GM19372 (cell line): ENCODE measurements at regions not wholly inside any gene's neighbourhood (a gene's known extent, or its start where the extent isn't known, plus 50 kb on each side); places are given as distances from the start of the nearest gene placed in this dataset.
"Not testable (repeated sequence)": the region's sequence is repeated elsewhere in the genome, so short reads cannot be mapped to it uniquely, and the experiment has no call there.

Experiments used
- ATAC-seq: cut with Tn5 transposase; IDR thresholded peaks from one replicate; pipeline ENCODE4 v1.9.1; 2021; ENCODE audit warnings: mild to moderate bottlenecking, low read depth, moderate library complexity; ENCODE audit not compliant: unreplicated experiment

DNA sequence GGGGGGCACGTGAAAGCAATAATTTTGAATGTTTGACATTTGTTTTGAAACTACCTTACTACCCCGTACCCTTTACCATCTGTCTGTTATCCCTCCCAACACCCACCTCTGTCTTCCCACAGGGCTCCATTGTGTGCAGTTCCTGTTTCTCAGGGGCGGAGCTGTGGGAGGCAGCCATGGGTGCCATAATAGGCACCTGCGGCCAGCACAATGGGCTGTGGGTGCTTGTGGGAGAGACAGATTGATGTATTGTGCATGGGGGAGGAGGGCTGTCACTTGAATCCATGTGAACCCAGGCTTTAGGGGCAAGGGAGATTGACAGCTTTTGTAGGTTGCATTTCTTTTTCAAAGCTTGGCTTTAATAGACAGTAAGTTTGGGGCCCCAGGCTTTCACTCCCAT, 122.6 kb upstream of the CXorf66 start:
- no peak for ATAC-seq

DNA sequence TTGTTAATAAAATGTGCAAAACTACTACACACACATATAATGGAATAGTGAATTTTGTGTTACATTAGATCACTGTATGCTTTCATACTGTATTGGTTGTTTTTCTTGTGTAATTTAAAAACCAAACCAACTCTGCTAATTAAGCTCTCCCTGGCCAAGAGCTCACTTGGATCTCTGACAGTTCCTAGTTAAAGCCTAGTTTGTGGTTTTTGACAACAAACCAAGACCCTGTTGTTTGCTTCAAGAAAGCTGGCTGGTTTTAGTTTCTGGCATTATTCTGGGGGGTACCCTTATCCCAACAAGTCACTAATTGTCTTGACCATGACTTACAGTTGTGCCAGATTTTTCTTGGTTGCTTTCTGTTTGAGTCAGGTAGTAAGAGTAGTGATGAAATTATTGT, 121.4 kb upstream of the CXorf66 start:
- no peak for ATAC-seq

DNA sequence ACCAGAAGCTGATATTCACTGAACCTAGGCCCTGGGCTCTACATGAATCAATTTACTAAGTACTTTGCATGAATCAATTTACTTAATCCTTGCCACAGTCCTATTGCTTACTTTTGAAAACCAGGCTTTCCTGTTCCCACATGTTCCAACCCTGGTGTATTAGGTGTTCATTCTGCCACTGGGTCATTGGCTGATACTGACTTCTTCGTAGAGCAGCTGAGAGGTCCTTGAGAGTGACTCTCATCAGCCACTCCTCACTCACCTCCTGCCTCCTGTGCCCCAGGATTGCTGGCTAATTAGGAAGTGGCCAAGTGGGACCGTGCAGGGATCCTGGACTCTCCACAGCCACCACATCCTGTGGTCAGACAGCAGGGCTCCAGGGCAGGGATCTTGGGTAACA, 109.5 kb upstream of the CXorf66 start:
- ATAC-seq, result not testable (repeated sequence)

DNA sequence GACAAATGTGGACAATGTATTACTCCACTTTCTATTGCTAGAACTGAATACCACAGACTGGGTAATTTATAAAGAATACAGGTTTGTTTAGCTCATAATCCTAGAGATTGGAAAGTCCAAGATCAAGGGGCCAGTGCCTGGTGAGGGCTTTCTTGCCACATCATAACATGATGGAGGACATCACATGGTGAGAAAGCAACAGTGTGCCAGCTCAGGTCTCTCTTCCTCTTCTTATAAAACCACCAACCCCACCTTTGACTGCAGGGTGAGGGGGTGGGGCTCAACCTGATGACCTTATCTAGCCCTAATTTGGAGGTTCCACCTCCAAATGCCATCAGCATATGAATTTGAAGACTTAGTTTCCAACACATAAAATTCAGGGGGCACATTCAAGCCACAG, 105.7 kb upstream of the CXorf66 start:
- no peak for ATAC-seq

DNA sequence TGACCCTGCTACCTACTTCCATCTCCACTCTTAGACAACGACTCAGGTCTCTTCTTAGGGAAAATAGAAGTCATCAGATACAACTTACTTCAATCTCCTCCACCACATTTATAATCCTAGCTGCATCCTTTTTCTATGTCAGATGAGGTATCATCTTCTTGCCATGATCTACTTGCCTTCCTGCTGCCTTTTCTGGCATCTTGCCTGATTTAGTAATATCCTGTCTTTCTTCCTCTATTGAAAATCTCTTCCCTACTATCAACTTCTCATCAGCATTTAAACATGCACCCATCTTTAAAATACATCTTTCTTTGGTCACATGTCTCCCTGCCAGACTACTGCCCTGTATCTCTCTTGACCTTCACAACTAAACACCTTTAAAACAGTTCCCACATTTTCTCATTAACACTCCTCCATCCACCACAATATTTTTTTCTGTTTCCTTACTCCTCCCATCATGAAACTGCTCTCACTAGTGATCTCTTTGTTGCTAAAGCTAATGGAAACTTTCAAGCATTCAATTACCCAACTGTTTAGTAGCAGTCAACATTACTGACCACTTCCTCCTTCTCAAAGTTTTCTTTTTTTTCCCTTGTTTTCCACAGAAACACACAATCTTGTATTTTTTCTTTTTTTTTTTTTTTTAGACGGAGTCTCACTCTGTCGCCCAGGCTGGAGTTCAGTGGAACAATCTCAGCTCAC, 100.8 kb upstream of the CXorf66 start:
- ATAC-seq, result no peak

DNA sequence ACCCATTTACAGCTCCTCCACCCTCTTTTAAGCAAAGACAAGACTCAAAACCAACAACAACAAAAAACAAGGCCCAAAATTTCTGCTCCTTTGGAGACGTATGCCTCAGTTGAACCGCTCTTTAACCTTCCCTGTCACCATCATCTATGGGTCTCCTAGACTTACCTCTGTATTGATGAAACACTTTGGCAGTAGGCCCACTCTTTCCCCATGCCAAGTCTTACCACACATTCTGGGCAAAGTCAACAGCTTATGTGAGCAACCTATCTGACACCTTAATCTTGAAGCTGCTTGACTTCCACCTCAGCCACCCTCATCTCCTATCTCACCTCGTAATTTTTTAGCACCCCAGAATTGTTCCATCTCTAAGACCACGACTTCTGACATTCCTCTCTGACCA, 99.7 kb upstream of the CXorf66 start:
- no peak for ATAC-seq

DNA sequence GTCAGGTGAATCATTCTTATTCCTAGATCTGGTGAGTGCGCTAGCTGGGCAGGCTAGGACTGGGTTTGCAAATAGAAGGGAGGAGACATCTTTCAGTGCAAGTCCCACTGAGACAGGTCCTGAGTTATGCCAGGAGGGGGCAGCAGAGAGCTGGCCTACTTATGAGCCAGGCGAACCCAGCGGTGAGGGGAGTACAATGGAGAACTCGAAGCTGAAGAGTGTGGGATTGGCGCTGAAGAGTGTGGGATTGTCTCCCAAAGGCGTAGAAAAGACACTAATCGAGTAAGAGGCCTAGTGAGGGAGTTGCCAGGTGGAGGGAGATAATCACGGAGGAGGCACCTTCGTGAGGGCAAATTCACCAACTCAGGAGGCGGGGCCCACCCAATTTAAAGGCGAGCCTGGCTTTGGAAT, 91.7 kb upstream of the CXorf66 start:
- peak; percentile 92 for ATAC-seq

DNA sequence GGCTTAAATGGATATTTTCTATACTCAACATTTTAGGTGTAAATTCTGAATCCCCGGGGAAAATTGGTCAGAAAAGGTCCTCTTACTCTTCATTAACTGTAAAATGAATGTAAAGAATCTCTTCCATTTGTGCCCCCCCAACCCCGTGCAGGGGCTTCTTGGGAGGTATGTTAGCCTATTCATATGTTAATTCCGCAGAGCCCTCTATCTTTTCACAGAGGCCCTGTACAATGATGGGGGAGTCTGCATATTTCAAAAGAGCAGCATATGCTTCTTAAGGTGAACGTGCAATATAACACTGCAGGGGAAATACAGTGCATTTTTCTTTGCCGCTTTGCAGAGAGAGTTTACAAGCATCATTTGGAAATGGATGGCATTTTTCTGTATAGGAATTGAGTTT, 88.5 kb upstream of the CXorf66 start:
- no peak for ATAC-seq

DNA sequence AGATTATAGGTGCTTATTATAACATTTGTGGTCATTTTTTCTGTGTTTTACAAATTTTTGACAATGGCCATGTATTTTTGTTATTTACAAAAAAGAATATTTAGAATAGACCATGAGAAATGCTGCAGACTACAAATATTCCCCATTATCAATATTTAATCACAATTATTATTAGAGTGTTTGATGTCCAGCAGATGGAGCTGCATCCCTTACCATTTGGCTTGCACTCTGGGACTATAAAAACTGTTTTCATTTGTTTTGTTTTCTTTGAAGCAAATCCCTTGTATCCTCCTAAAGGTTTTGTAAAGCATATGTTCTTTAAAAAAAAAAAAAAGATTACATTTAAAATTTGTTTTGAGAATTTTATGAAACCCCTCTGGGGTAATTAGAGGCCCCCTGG, 85.6 kb upstream of the CXorf66 start:
- no peak for ATAC-seq

DNA sequence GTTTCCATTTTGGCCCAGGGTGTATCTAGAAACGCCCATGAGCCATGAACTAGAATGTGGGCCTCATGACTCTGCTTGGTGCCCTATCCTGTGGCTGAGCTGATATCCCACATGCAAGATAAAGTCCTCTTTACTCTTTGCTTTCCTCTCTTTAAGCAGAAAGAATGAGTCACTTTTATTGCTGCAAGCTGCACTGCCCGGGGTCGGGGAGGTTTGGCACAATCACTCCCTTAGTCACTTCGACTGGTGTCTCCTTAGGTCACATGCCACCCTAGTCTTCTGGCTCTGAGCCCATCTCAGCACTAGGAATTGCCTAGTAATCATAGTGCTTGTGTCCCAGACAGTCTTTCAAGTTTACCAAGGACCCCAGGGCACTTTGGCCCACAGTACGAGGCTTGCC, 75.1 kb upstream of the CXorf66 start:
- no peak for ATAC-seq

DNA sequence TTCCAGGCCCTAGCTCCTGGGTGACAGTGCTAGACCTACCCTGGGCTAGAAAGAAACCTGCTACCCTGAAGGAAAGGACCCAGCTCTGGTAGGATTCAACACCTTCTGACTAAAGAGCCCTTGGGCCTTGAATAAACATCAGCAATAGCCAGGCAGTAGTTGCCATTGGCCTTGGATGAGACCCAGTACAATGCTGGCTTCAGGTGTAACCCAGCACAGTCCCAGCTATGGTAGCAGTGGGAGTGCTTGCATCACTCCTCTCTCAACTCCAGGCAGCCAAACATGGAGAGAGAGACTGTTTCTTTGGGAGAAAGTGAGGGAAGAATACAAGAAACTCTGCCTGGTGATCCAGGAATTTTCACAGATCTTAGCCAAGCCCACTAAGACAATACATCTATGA, 73.5 kb upstream of the CXorf66 start:
- ATAC-seq, result no peak

DNA sequence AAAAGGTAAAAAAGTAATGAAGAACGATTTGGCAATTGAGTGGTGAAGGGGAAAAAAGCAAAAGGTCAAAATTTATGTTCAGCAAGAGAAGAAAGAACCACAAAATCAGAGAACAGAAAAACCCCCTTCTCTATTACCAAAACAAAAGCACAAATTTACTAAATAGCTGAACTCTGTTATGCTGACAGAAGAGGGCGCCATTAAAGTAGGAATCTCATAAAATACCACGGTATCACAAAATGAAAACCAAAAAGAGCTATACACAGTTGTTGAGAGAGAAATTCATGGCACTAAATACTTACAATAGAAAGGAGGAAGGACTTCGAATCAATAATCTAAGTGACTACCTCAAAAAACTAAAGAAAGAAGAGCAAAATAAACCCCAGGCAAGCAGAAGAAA, 69.6 kb upstream of the CXorf66 start:
- ATAC-seq, result no peak

DNA sequence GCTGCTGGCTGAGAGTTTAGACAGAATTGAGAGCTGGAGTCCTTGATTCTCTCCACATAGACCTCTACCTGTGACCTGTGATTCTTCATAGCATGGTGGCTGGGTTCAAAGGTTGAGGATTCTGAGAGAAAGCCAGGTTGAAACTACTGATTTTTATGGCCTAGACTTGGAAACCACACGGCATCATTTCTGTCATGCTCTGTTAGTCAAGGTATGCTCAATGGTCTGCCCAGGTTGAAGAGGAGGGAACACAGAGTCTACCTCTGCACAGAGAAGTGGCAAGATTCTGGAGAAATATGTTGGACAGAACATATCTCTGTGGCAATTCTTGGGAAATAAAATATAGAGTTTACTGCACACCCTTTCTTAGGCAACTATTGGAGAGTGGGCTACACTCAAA, 57.2 kb upstream of the CXorf66 start:
- ATAC-seq, result no peak

DNA sequence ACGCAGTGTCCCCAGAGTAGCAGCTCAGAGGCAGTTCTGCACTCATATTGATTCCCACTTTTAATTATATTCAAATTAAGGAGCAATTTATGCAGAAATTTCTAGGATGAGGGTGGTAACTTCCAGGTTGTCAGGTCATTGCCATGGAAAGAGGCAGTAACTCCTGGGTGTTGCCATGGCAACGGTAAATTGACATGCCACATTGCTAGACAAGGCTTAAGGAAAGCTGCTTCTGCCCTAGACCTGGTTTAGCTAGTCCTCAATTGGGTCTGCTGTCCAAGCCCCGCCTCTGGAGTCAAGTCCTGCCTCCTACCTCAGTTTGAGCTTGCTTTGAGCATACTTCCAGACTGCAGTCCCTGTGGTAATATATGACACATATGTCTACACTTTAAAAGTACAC, 53.8 kb upstream of the CXorf66 start:
- ATAC-seq, result not testable (repeated sequence)
